ENCODE measurements at regions not wholly inside any gene's neighbourhood (a gene's known extent, or its start where the extent isn't known, plus 50 kb on each side); places are given as distances from the start of the nearest gene placed in this dataset.

DNA sequence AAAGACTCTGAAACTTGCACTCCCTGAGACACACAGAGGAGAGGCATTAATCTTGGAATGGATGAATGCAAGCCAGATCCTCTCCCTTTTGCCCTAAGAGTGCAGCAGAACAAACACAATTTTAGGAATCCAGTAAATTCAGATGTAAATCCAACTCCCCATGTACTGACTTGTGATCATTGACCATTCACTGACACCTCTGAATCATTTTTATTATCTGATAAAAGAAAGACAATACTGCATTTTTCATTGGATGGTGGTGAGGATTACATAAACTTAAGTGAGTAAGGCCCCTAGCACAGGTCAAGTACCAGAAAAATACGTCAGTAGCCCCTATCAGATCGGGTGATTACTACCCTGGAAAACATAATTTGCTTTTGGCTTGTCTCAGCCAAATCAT lies 782.9 kb upstream of the API5 start:
- H3K27ac Mint-ChIP-seq (ENCODE audit: unreplicated experiment): no peak overlapping the region
- no peak for DNase-seq
- H3K4me1 Mint-ChIP-seq (ENCODE audit: low read depth, unreplicated experiment): no peaks in the 10 kb centered on the region
- no peak overlapping the region for H3K4me3 Mint-ChIP-seq (ENCODE audit: low read depth, unreplicated experiment)
- no peaks in the 10 kb centered on the region for H3K27me3 Mint-ChIP-seq (ENCODE audit: unreplicated experiment)
- BruUV-seq (replicated peaks): no TSS peak
- intact Hi-C loops (cut with micrococcal nuclease; ENCODE audit: unreplicated experiment): no loop called here
- H3K36me3 Mint-ChIP-seq (ENCODE audit: insufficient read depth, unreplicated experiment): no peaks in the 10 kb centered on the region
- H3K9me3 Mint-ChIP-seq (ENCODE audit: low read depth, unreplicated experiment): no peaks in the 10 kb centered on the region
- TF ChIP-seq, protein P1, sequence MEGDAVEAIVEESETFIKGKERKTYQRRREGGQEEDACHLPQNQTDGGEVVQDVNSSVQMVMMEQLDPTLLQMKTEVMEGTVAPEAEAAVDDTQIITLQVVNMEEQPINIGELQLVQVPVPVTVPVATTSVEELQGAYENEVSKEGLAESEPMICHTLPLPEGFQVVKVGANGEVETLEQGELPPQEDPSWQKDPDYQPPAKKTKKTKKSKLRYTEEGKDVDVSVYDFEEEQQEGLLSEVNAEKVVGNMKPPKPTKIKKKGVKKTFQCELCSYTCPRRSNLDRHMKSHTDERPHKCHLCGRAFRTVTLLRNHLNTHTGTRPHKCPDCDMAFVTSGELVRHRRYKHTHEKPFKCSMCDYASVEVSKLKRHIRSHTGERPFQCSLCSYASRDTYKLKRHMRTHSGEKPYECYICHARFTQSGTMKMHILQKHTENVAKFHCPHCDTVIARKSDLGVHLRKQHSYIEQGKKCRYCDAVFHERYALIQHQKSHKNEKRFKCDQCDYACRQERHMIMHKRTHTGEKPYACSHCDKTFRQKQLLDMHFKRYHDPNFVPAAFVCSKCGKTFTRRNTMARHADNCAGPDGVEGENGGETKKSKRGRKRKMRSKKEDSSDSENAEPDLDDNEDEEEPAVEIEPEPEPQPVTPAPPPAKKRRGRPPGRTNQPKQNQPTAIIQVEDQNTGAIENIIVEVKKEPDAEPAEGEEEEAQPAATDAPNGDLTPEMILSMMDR (IDR thresholded peaks at IDR 0.05; ENCODE audit: unreplicated experiment): no peak
- CTCF ChIA-PET: no interaction called here

DNA sequence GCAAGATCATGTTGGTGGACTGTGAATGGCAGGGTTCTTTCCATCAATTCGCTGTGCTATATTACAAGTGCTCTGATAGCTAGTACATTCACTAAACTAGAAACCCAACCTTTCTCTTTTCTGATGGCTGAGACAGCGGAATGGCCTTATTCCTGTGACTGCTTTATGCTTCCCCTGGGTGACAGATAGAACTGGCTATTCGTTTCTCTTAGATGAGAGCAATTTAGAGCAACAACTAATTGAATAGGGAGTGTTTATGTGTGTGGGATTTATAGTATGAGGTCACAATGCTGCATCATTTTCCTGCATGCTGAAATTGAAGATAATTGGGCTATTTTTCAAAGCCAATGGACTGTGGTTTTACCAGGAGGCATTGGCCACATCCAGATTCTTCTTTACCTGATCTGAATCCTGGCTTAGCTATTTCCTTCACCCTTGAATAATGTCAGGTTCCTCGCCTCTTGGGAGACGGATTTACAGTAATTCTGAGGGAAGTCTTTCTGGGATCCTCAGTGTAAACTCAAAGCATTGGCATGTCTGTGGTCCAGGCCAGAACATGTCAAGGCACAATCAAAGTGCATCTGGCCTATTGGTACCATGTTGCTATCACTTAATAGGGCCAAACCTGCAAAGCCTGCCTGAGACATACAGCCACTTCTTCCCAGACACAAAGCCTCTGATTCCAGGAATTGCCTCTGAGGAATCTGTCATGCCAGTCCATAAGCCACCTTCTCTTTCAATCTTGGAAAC lies 775.0 kb upstream of the API5 start:
- H3K27me3 Mint-ChIP-seq (ENCODE audit: unreplicated experiment): no peaks in the 10 kb centered on the region
- intact Hi-C loops (cut with micrococcal nuclease; ENCODE audit: unreplicated experiment): no loop called here
- H3K9me3 Mint-ChIP-seq (ENCODE audit: low read depth, unreplicated experiment): peaks cover 3% of the 10 kb centered on the region
- no TSS peak for BruUV-seq (replicated peaks)
- TF ChIP-seq, protein P1 (IDR thresholded peaks at IDR 0.05; ENCODE audit: unreplicated experiment): no peak
- H3K36me3 Mint-ChIP-seq (ENCODE audit: insufficient read depth, unreplicated experiment): no peaks in the 10 kb centered on the region
- no peaks in the 10 kb centered on the region for H3K4me1 Mint-ChIP-seq (ENCODE audit: low read depth, unreplicated experiment)
- no peak overlapping the region for H3K27ac Mint-ChIP-seq (ENCODE audit: unreplicated experiment)
- no peak overlapping the region for H3K4me3 Mint-ChIP-seq (ENCODE audit: low read depth, unreplicated experiment)
- CTCF ChIA-PET: no interaction called here
- DNase-seq: no peak

DNA sequence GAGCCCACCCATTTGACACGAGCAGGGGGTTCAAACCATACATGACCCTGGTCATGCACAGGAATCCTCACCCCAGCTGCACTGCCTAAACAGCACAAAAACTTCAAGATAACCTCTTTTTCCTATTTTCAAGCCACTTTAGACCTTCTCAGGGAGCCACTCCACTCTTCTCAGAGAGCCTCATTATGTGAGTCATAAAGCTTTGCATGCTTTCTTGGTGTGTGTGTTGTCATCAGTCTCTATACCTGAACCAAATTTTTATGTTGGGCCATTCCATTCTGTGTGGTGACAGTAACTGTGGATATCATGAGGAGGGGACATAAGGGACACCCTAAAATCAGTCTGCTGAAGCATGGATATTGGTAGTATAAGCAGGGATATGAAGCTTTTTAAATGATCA lies 769.5 kb upstream of the API5 start:
- no peak for DNase-seq
- Mint-ChIP-seq H3K4me1 (ENCODE audit: low read depth, unreplicated experiment) (no peaks in the 10 kb centered on the region), H3K27ac (ENCODE audit: unreplicated experiment) (no peak overlapping the region), H3K9me3 (ENCODE audit: low read depth, unreplicated experiment) (peaks cover 12% of the 10 kb centered on the region), H3K4me3 (ENCODE audit: low read depth, unreplicated experiment) (no peak overlapping the region), H3K36me3 (ENCODE audit: insufficient read depth, unreplicated experiment) (no peaks in the 10 kb centered on the region), H3K27me3 (ENCODE audit: unreplicated experiment) (no peaks in the 10 kb centered on the region)
- intact Hi-C loops (cut with micrococcal nuclease; ENCODE audit: unreplicated experiment): no loop called here
- no TSS peak for BruUV-seq (replicated peaks)
- TF ChIP-seq, protein P1 (IDR thresholded peaks at IDR 0.05; ENCODE audit: unreplicated experiment): no peak
- CTCF ChIA-PET: no interaction called here

DNA sequence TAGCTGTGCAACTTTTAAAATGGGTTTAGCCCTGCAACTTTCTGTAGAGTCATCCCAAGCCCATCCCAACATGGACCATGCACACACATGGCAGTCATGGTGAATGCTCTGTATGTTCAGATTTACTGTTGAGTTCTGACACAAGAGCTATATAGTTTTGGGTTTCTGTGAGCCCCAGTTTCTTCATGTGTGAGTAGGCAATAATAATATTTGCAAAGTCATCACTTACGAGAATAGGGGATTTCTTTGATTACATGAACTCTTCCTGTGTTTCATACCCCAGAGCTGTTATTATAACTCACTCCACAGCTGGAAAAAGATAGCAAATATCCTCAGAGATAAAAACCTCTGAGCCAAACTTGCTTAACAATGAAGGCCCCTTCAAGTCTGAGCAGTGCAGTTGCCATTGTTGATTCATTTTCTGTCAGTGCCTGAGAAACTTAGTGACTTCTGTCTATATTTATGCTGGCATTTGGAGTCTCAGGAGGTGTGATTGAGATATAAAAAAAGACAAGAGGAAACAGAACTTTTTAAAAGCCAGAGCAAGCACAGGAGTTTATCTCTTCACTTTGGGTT lies 767.9 kb upstream of the API5 start:
- DNase-seq: no peak
- Mint-ChIP-seq H3K27me3 (ENCODE audit: unreplicated experiment) (no peaks in the 10 kb centered on the region), H3K9me3 (ENCODE audit: low read depth, unreplicated experiment) (peaks cover 14% of the 10 kb centered on the region), H3K4me3 (ENCODE audit: low read depth, unreplicated experiment) (no peak overlapping the region), H3K27ac (ENCODE audit: unreplicated experiment) (no peak overlapping the region), H3K4me1 (ENCODE audit: low read depth, unreplicated experiment) (no peaks in the 10 kb centered on the region), H3K36me3 (ENCODE audit: insufficient read depth, unreplicated experiment) (no peaks in the 10 kb centered on the region)
- intact Hi-C loops (cut with micrococcal nuclease; ENCODE audit: unreplicated experiment): no loop called here
- no TSS peak for BruUV-seq (replicated peaks)
- CTCF ChIA-PET: no interaction called here
- TF ChIP-seq, protein P1 (IDR thresholded peaks at IDR 0.05; ENCODE audit: unreplicated experiment): no peak
